ENCODE measurements at regions not wholly inside any gene's neighbourhood (a gene's known extent, or its start where the extent isn't known, plus 50 kb on each side); places are given as distances from the start of the nearest gene placed in this dataset.

DNA sequence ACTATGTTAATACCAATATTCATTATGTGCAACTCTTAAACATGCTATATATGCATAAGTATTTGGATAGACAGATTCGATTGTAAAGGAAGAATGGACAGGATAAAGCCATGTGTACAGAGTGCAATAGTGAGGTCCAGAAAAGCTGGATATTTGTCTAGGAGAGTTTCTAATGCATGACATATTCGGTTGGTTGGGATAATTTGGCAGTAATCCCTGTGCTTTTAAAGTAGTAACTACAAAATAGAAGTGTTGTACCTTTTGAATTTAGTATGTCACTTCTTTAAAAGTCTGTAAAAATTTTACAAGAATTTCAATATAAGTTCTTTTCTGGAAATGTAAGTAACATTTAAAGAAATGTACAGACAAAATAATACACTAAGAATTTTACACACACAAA lies 774.5 kb downstream of the USP25 start:
- TF ChIP-seq EP300 (IDR thresholded peaks at IDR 0.05) (no peak), POLR2A (IDR thresholded peaks at IDR 0.05) (no peak)
- TF ChIP-seq, protein P1, sequence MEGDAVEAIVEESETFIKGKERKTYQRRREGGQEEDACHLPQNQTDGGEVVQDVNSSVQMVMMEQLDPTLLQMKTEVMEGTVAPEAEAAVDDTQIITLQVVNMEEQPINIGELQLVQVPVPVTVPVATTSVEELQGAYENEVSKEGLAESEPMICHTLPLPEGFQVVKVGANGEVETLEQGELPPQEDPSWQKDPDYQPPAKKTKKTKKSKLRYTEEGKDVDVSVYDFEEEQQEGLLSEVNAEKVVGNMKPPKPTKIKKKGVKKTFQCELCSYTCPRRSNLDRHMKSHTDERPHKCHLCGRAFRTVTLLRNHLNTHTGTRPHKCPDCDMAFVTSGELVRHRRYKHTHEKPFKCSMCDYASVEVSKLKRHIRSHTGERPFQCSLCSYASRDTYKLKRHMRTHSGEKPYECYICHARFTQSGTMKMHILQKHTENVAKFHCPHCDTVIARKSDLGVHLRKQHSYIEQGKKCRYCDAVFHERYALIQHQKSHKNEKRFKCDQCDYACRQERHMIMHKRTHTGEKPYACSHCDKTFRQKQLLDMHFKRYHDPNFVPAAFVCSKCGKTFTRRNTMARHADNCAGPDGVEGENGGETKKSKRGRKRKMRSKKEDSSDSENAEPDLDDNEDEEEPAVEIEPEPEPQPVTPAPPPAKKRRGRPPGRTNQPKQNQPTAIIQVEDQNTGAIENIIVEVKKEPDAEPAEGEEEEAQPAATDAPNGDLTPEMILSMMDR (IDR thresholded peaks at IDR 0.05): no peak
- Histone ChIP-seq H3K9me3 (no peaks in the 10 kb centered on the region), H3K4me3 (no peak overlapping the region), H3K27ac (no peak overlapping the region), H3K36me3 (no peaks in the 10 kb centered on the region), H3K27me3 (no peaks in the 10 kb centered on the region), H3K4me1 (peaks cover 0 to 37% (median 2%) of the 10 kb centered on the region in 4 donors)
- WGBS, 2 donors: 45 to 49% methylated on average over 2 of the region's 2 CpGs
- no peak for DNase-seq (ENCODE audit: low spot score in 2 of 2)

DNA sequence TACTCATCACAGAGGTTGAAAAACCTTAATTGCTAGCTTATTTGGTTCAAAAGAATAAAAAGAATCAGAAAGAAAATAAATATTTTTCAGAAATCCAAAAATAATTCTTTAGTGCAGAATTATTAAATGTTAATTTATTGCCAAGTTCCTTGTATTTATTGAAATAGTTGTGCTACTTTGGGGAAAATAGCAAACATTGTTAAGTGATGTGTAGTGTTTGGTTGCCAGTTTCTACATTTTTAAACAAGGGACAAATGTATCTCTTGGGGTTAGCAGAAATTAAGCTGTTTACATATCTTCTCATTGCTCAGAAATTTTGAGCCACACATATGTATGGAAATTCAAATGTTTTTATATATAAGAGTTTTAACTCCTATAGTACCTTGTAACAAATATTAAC lies 775.0 kb downstream of the USP25 start:
- no peak overlapping the region for H3K4me3 ChIP-seq
- H3K27ac ChIP-seq: no peak overlapping the region
- H3K4me1 ChIP-seq: peaks cover 0 to 37% (median 2%) of the 10 kb centered on the region in 4 donors
- TF ChIP-seq EP300 (IDR thresholded peaks at IDR 0.05) (no peak), POLR2A (IDR thresholded peaks at IDR 0.05) (no peak)
- TF ChIP-seq, protein P1 (IDR thresholded peaks at IDR 0.05): no peak
- no peak for DNase-seq (ENCODE audit: low spot score in 2 of 2)
- no peaks in the 10 kb centered on the region for H3K27me3 ChIP-seq
- no peaks in the 10 kb centered on the region for H3K36me3 ChIP-seq
- H3K9me3 ChIP-seq: no peaks in the 10 kb centered on the region

DNA sequence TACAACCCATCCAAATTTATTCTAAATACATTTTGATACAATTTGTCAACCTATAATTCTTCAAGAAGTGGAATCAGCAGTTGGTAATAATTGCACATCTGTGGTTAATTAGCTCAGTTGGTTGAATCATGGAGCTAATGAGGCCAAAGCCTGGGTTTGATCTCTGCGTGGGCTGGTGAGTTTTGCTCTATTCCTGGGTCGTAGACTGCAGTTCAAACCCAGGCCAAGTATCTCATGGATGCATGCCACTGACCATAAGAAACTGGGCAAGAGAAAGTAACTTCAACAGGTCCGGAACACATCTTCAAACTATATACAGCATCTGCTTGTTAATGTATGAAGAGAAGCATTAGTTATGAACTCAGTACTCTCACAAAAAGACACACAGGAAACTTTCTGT lies 779.7 kb downstream of the USP25 start:
- DNase-seq (ENCODE audit: low spot score in 2 of 2): no peak
- Histone ChIP-seq H3K4me1 (peaks cover 0 to 39% (median 2%) of the 10 kb centered on the region in 4 donors), H3K27ac (peak overlapping the region in 1 of 4 donors; percentile 40), H3K27me3 (no peaks in the 10 kb centered on the region), H3K9me3 (peaks cover 0 to 5% (median 0%) of the 10 kb centered on the region in 4 donors), H3K36me3 (no peaks in the 10 kb centered on the region), H3K4me3 (no peak overlapping the region)
- 24 to 55% methylated on average over 3 of the region's 3 CpGs for WGBS, 2 donors
- no peak for TF ChIP-seq EP300 (IDR thresholded peaks at IDR 0.05)
- TF ChIP-seq, protein P1 (IDR thresholded peaks at IDR 0.05): no peak
- no peak for TF ChIP-seq POLR2A (IDR thresholded peaks at IDR 0.05)

DNA sequence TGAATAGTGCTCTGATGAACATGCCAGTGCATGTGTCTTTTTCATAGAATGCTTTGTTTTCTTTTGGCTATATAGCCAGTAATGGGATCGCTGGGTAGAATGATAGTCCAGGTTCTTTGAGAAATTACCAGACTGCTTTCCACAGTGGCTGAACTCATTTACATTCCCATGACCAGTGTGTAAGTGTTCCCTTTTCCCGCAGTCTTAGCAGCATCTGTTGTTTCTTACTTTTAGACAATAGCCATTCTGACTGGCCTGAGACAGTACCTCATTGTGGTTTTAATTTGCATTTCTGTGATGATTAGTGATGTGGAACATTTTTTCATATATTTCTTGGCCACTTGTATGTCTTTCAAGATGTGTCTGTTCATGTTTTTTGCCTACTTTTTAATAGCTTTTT lies 784.5 kb downstream of the USP25 start:
- H3K36me3 ChIP-seq: no peaks in the 10 kb centered on the region
- H3K4me1 ChIP-seq: peaks cover 0 to 15% (median 0%) of the 10 kb centered on the region in 4 donors
- 63% methylated on average over 2 of the region's 2 CpGs for WGBS, 2 donors
- no peaks in the 10 kb centered on the region for H3K27me3 ChIP-seq
- no peak for DNase-seq (ENCODE audit: low spot score in 2 of 2)
- TF ChIP-seq EP300 (IDR thresholded peaks at IDR 0.05): no peak
- TF ChIP-seq, protein P1 (IDR thresholded peaks at IDR 0.05): no peak
- TF ChIP-seq POLR2A (IDR thresholded peaks at IDR 0.05): no peak
- no peak overlapping the region for H3K27ac ChIP-seq
- no peak overlapping the region for H3K4me3 ChIP-seq
- H3K9me3 ChIP-seq: peaks cover 0 to 13% (median 3%) of the 10 kb centered on the region in 4 donors

DNA sequence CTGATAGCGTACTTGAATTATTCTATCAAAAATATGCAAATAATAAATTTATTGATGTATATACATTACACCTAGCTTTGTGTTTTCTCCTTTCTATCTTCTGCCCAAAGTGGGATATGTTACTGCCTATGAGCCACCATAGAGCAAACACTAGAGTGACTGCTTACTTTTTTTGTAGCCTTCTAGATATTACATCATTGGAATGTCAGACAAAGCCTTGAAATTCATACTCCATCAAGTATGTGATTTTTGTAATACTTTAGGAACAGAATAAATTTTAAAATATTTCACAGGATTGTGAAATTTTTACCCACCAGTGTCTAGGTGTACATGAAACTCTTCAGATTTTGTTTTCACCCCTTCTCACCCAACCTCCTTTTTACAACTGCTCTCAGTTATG lies 787.6 kb downstream of the USP25 start:
- no peaks in the 10 kb centered on the region for H3K36me3 ChIP-seq
- no peaks in the 10 kb centered on the region for H3K27me3 ChIP-seq
- WGBS, 2 donors: 98% methylated on average over 1 of the region's 1 CpG
- TF ChIP-seq, protein P1 (IDR thresholded peaks at IDR 0.05): no peak
- TF ChIP-seq POLR2A (IDR thresholded peaks at IDR 0.05) (no peak), EP300 (IDR thresholded peaks at IDR 0.05) (no peak)
- H3K4me1 ChIP-seq: peaks cover 0 to 15% (median 0%) of the 10 kb centered on the region in 4 donors
- no peak for DNase-seq (ENCODE audit: low spot score in 2 of 2)
- peak overlapping the region in 1 of 4 donors; percentile 4 for H3K27ac ChIP-seq
- H3K4me3 ChIP-seq: no peak overlapping the region
- peaks cover 0 to 8% (median 3%) of the 10 kb centered on the region in 4 donors for H3K9me3 ChIP-seq
